Activated naive CD8-positive, alpha-beta T cell (primary cell): ENCODE measurements at regions not wholly inside any gene's neighbourhood (a gene's known extent, or its start where the extent isn't known, plus 50 kb on each side); places are given as distances from the start of the nearest gene placed in this dataset.
A peak's percentile ranks its signal among the peaks of the same experiment; 100 is the strongest.

Experiments used
- H3K27ac Mint-ChIP-seq: one replicate; pipeline ENCODE4 v1.8.0; 2021; ENCODE audit warnings: mixed read lengths
- H3K27me3 Mint-ChIP-seq: one replicate; pipeline ENCODE4 v1.8.0; 2021; ENCODE audit warnings: mixed read lengths
- H3K36me3 Mint-ChIP-seq: one replicate; pipeline ENCODE4 v1.8.0; 2021; ENCODE audit warnings: mixed read lengths
- H3K4me1 Mint-ChIP-seq: one replicate; pipeline ENCODE4 v1.8.0; 2021; ENCODE audit warnings: low read depth, mixed read lengths
- H3K4me3 Mint-ChIP-seq: one replicate; pipeline ENCODE4 v1.8.0; 2021; ENCODE audit warnings: mild to moderate bottlenecking, mixed read lengths
- H3K9me3 Mint-ChIP-seq: one replicate; pipeline ENCODE4 v1.8.0; 2021; ENCODE audit warnings: low read depth, mixed read lengths

GRCh38 chr3:56989977-56990640 is 70.4 kb upstream of the SPATA12 start:
- Mint-ChIP-seq H3K27ac (no peak overlapping the region), H3K27me3 (peaks cover 5% of the 10 kb centered on the region)

DNA sequence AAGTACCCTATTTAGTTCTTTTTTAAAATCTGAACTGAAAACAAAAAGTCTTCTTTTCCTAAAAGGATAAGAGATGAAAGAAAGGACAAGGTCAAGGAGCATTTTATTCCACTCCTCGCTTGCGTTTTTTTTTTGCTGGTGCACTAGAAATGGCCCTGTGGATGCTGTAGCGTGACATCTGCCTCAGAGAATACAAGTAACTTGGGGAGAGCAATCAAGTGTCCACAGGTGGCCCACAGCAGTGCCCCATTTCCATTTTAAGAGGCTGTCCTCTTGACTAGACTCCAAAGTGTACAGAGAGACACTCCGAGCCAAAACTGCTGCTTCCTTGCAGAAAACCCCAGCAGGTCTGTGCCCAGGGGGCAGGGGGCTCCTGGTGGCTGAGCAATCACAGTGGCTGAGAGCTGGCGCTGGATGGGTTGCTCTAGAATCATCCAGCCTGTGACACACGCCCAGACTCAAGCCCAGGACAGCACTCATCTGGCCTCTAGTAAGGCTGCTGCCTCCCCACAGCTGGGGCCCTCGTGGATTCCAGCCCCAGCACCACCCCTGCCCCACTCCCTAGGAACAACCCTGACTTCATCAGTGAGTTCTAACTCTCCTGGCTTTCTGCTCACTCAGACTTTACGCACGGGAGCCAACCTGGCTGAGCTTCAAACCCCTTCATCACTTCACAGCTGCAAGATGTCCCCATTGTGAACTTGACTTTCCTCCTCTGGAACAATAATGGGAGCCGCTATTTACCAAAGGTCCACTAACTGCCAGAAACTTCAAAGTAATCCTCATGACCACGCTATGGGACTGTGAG is 71.1 kb upstream of the SPATA12 start:
- peak overlapping the region; percentile 58 for H3K4me3 Mint-ChIP-seq
- H3K36me3 Mint-ChIP-seq, result no peaks in the 10 kb centered on the region
- H3K9me3 Mint-ChIP-seq, result no peaks in the 10 kb centered on the region
- H3K27ac Mint-ChIP-seq, result no peak overlapping the region
- H3K4me1 Mint-ChIP-seq, result peaks cover 26% of the 10 kb centered on the region
- H3K27me3 Mint-ChIP-seq, result peaks cover 5% of the 10 kb centered on the region

More at GRCh38 chr3:56989977-56990640, 70.4 kb upstream of the SPATA12 start:
- Mint-ChIP-seq H3K4me3 (no peak overlapping the region), H3K36me3 (no peaks in the 10 kb centered on the region), H3K4me1 (peaks cover 26% of the 10 kb centered on the region), H3K9me3 (no peaks in the 10 kb centered on the region)

GRCh38 chr3:56988458-56989168 is 71.9 kb upstream of the SPATA12 start:
- H3K9me3 Mint-ChIP-seq, result no peaks in the 10 kb centered on the region

DNA sequence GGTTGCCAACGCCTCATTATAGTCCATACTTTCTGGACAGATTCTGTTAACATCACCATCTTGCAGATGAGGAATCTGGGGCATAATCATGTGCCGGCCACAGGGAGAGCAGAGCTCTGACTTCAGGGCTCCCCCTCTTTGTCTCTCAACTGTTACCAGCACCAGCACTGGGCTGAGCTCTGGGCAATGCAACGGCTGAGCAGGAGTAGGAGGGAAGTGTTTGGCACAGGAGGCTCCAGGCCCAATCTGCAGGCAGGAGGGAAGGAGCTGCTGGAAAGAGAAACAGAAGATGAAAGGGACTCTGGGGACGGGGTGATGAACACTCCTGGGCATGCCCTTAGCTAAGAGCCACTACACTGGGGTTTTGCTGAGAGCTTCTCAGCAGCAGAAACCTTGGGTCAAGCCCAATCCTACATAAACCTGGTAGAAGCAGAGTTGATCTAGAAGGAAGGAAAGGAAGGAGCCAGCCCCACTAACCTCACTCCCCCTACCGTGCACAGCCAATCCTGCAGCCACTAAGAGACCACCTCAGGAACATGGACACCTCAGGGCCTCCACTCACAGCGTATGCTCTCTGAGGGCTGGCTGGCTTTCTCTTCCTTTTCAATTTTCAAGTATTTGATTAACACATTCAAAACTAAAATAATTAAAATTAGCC is 73.1 kb upstream of the SPATA12 start:
- H3K27ac Mint-ChIP-seq, result no peak overlapping the region
- peaks cover 5% of the 10 kb centered on the region for H3K27me3 Mint-ChIP-seq
- peaks cover 27% of the 10 kb centered on the region for H3K4me1 Mint-ChIP-seq
- H3K4me3 Mint-ChIP-seq, result no peak overlapping the region
- no peaks in the 10 kb centered on the region for H3K9me3 Mint-ChIP-seq
- H3K36me3 Mint-ChIP-seq, result no peaks in the 10 kb centered on the region

More at GRCh38 chr3:56988458-56989168, 71.9 kb upstream of the SPATA12 start:
- no peak overlapping the region for H3K27ac Mint-ChIP-seq
- peak overlapping the region; percentile 58 for H3K4me3 Mint-ChIP-seq
- H3K27me3 Mint-ChIP-seq, result peaks cover 5% of the 10 kb centered on the region
- H3K36me3 Mint-ChIP-seq, result no peaks in the 10 kb centered on the region
- peaks cover 26% of the 10 kb centered on the region for H3K4me1 Mint-ChIP-seq

GRCh38 chr3:56986347-56986746 is 74.1 kb upstream of the SPATA12 start:
- H3K9me3 Mint-ChIP-seq, result no peaks in the 10 kb centered on the region
- H3K36me3 Mint-ChIP-seq, result no peaks in the 10 kb centered on the region
- peaks cover 5% of the 10 kb centered on the region for H3K27me3 Mint-ChIP-seq
- no peak overlapping the region for H3K4me3 Mint-ChIP-seq
- peaks cover 29% of the 10 kb centered on the region for H3K4me1 Mint-ChIP-seq
- H3K27ac Mint-ChIP-seq, result no peak overlapping the region

DNA sequence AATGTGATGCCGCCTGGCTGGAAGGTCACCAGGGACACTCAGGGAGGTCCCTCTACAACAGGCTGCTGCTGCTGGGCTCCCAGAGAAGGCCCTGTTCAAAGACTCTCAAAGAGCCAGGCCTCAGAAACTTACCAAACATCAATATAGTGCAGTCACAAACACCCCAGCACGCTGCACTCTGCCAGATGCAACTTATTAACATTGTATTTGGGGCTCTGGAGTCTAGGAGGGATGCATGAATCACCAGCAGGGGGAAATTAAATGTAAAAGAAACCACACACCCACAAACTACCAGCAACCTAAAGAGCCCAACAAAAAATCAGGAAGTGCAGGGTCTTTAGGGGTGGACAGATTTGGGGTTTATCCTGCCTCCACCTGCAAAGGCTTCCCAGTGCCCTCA is 74.6 kb upstream of the SPATA12 start:
- H3K36me3 Mint-ChIP-seq, result no peaks in the 10 kb centered on the region
- H3K27me3 Mint-ChIP-seq, result peaks cover 2% of the 10 kb centered on the region
- H3K9me3 Mint-ChIP-seq, result no peaks in the 10 kb centered on the region
- H3K4me1 Mint-ChIP-seq, result peaks cover 33% of the 10 kb centered on the region
- no peak overlapping the region for H3K4me3 Mint-ChIP-seq
- peak overlapping the region; percentile 58 for H3K27ac Mint-ChIP-seq

GRCh38 chr3:56985460-56985859 is 75.0 kb upstream of the SPATA12 start:
- no peak overlapping the region for H3K4me3 Mint-ChIP-seq
- H3K36me3 Mint-ChIP-seq, result no peaks in the 10 kb centered on the region
- H3K4me1 Mint-ChIP-seq, result peaks cover 37% of the 10 kb centered on the region
- peaks cover 2% of the 10 kb centered on the region for H3K27me3 Mint-ChIP-seq
- H3K27ac Mint-ChIP-seq, result peak overlapping the region; percentile 58
- no peaks in the 10 kb centered on the region for H3K9me3 Mint-ChIP-seq

DNA sequence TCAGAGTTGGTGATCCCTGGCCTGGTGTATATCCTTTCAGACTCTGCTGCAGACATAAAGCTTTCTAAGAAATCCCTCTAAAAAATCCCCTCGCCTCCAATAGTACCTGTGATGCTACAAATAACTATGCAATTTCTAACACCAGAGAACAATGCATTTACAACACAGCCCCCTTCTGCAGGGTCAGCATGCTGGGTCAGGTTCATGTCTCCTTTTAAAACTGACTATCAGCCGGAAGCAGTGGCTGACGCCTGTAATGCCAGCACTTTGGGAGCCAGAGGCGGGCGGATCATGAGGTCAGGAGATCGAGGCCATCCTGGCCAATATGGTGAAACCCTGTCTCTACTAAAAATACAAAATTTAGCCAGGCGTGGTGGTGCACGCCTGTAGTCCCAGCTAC is 77.0 kb upstream of the SPATA12 start:
- Mint-ChIP-seq H3K9me3 (no peaks in the 10 kb centered on the region), H3K27ac (no peak overlapping the region), H3K27me3 (no peaks in the 10 kb centered on the region), H3K36me3 (no peaks in the 10 kb centered on the region), H3K4me1 (peaks cover 40% of the 10 kb centered on the region), H3K4me3 (no peak overlapping the region)

DNA sequence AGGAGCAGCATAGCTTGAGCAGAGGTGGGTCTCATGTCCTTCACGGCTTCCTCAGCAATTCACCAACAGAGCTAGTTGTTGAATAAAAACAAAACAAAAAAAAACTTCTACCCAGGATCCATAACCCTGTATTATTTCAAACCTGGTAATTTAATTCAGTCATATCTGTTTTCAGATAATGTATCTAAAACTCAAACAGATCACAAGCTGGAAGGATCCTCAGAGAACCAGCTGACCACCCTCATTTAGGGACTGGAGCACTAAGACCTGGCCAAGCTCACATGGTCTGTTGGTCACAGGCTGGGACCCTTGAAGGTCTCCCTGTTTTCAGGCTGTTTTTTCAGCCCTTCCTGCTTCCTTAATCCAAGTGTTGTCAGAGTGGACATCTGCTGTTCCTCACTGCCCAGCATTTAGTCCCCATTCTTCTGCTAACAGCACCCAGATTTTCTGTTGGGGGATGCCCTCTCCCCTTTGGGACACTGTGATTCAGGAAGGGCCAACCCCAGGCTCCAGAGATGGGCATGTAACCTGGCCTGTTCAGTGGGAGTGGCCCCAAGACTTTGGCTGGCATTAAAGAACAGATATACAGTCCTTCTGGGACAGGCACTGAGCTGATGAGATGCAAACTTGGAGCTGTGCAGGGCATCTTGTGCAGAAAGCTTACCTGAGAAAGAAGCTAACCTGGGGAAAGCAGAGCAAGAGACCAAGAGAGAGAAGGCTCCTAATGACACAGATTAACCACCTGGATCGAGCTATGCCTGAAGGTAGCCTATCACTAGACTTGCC is 78.8 kb upstream of the SPATA12 start:
- H3K27me3 Mint-ChIP-seq, result no peaks in the 10 kb centered on the region
- peaks cover 31% of the 10 kb centered on the region for H3K4me1 Mint-ChIP-seq
- H3K9me3 Mint-ChIP-seq, result no peaks in the 10 kb centered on the region
- peak overlapping the region; percentile 84 for H3K27ac Mint-ChIP-seq
- H3K4me3 Mint-ChIP-seq, result no peak overlapping the region
- H3K36me3 Mint-ChIP-seq, result no peaks in the 10 kb centered on the region

DNA sequence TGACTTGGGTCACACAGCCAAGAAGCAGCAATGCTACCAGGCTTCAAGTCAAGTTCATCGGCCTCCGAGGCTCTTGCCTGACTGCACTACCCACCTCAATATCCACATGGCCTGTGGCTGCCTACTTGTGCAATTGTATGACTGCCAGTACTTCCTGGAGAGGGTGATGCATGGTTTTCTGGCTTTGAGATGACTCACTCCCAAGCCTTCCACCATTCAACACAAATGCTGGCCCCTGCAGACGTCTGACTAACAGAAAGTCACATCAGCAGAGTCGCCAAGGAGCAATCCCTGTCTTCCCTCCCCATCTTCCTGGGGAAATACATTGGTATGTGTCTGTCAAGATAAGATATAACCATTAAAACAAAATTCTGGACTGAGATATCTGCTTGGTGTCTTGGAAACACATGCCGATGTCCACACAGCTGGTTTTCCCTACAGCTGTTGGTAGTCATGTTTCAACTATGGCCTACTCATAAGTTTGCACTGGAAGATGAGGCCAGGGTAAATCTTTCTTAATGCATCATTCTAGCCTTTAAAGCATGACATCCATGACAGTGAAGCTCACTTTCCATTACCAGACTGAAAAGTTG is 79.6 kb upstream of the SPATA12 start:
- Mint-ChIP-seq H3K27ac (peak overlapping the region; percentile 84), H3K36me3 (no peaks in the 10 kb centered on the region), H3K4me1 (peaks cover 25% of the 10 kb centered on the region), H3K9me3 (no peaks in the 10 kb centered on the region), H3K27me3 (no peaks in the 10 kb centered on the region), H3K4me3 (no peak overlapping the region)

- Mint-ChIP-seq H3K4me1 (peaks cover 19% of the 10 kb centered on the region), H3K4me3 (no peak overlapping the region), H3K27ac (peak overlapping the region; percentile 84), H3K27me3 (no peaks in the 10 kb centered on the region), H3K9me3 (no peaks in the 10 kb centered on the region), H3K36me3 (no peaks in the 10 kb centered on the region)
These were observed 80.2 kb upstream of the SPATA12 start for GRCh38 chr3:56980243-56980642.

DNA sequence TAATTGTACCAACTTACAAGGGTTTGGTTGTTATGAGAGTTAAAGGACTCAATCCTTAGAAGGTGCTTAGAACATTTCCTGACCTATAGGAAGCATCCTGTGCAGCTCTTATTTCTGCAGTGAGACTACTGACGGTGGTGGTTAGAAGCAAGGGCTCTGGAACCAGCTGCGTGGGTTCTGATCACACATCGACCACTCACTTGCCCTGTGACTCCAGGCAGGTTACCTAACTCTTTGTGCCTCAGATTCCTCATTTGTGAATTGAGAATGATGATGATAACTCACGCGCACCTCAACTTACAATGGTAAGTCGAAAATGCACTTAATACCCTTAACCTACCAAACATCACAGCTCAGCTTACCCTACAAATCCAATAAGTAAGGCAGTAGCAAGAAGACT is 80.7 kb upstream of the SPATA12 start:
- Mint-ChIP-seq H3K27ac (peak overlapping the region; percentile 51), H3K4me3 (no peak overlapping the region), H3K36me3 (no peaks in the 10 kb centered on the region), H3K4me1 (peaks cover 19% of the 10 kb centered on the region), H3K9me3 (no peaks in the 10 kb centered on the region), H3K27me3 (no peaks in the 10 kb centered on the region)

- no peaks in the 10 kb centered on the region for H3K27me3 Mint-ChIP-seq
- H3K36me3 Mint-ChIP-seq, result no peaks in the 10 kb centered on the region
- H3K4me1 Mint-ChIP-seq, result peaks cover 19% of the 10 kb centered on the region
- H3K27ac Mint-ChIP-seq, result no peak overlapping the region
- H3K9me3 Mint-ChIP-seq, result no peaks in the 10 kb centered on the region
- H3K4me3 Mint-ChIP-seq, result no peak overlapping the region
These were observed 82.9 kb upstream of the SPATA12 start for GRCh38 chr3:56977561-56977889.
